Trophoblast cell (in vitro differentiated cells and primary cell): ENCODE measurements at regions not wholly inside any gene's neighbourhood (a gene's known extent, or its start where the extent isn't known, plus 50 kb on each side); places are given as distances from the start of the nearest gene placed in this dataset.
"Not testable (repeated sequence)": the region's sequence is repeated elsewhere in the genome, so short reads cannot be mapped to it uniquely, and the experiment has no call there.

Experiments
- DNase-seq, 2 donors: peaks; one replicate each; pipeline ENCODE4 v3.0.0-alpha.2; 2016
- H2AFZ ChIP-seq: 2 replicates; pipeline ENCODE4 v1.6.1; 2013; ENCODE audit warnings: low read length, moderate library complexity, mild to moderate bottlenecking; ENCODE audit not compliant: insufficient read depth, poor library complexity
- H2AK5ac ChIP-seq: 2 replicates; pipeline ENCODE4 v1.6.1; 2013; ENCODE audit warnings: mild to moderate bottlenecking, low read length
- H2BK120ac ChIP-seq: 2 replicates; pipeline ENCODE4 v1.6.1; 2013; ENCODE audit warnings: low read length, mild to moderate bottlenecking, moderate library complexity; ENCODE audit not compliant: insufficient read depth, poor library complexity
- H2BK12ac ChIP-seq: 2 replicates; pipeline ENCODE4 v1.6.1; 2013; ENCODE audit warnings: mild to moderate bottlenecking, low read length, moderate library complexity
- H2BK5ac ChIP-seq: 2 replicates; pipeline ENCODE4 v1.6.1; 2013; ENCODE audit warnings: low read length, low read depth, moderate library complexity, mild to moderate bottlenecking; ENCODE audit not compliant: poor library complexity
- H3K14ac ChIP-seq: 2 replicates; pipeline ENCODE4 v1.6.1; 2013; ENCODE audit warnings: mild to moderate bottlenecking, low read length
- H3K18ac ChIP-seq: 2 replicates; pipeline ENCODE4 v1.6.1; 2013; ENCODE audit warnings: mild to moderate bottlenecking, low read length
- H3K23ac ChIP-seq: 2 replicates; pipeline ENCODE4 v1.6.1; 2013; ENCODE audit warnings: low read length
- H3K27ac ChIP-seq: 2 replicates; pipeline ENCODE4 v1.5.1; 2013; ENCODE audit warnings: low read depth, mild to moderate bottlenecking, inconsistent platforms, low read length, moderate library complexity
- H3K27me3 ChIP-seq: 2 replicates; pipeline ENCODE4 v1.6.1; 2013; ENCODE audit warnings: inconsistent platforms, mild to moderate bottlenecking, low read length, moderate library complexity; ENCODE audit not compliant: insufficient read depth
- H3K36me3 ChIP-seq, 2 experiments: 1 replicate in 1 of 2; 2 replicates in 1 of 2; pipeline ENCODE4 v1.6.1; 2013; ENCODE audit warnings: low read length in 2 of 2, mild to moderate bottlenecking in 2 of 2, moderate library complexity in 1 of 2; ENCODE audit not compliant: insufficient read depth in 2 of 2, control insufficient read depth in 1 of 2
- H3K4ac ChIP-seq: 2 replicates; pipeline ENCODE4 v1.6.1; 2013; ENCODE audit warnings: low read depth, mild to moderate bottlenecking, low read length, moderate library complexity
- H3K4me1 ChIP-seq, 2 experiments: 1 replicate in 1 of 2; 2 replicates in 1 of 2; pipeline ENCODE4 v1.6.1; 2013; ENCODE audit warnings: low read length in 2 of 2, mild to moderate bottlenecking in 2 of 2, moderate library complexity in 1 of 2; ENCODE audit not compliant: insufficient read depth in 2 of 2, control insufficient read depth in 1 of 2
- H3K4me2 ChIP-seq: 2 replicates; pipeline ENCODE4 v1.6.1; 2013; ENCODE audit warnings: inconsistent platforms, mild to moderate bottlenecking, low read length, moderate library complexity
- H3K4me3 ChIP-seq: 2 replicates; pipeline ENCODE4 v1.5.1; 2013; ENCODE audit warnings: mild to moderate bottlenecking, low read depth, low read length, inconsistent platforms
- H3K79me1 ChIP-seq: one replicate; pipeline ENCODE4 v1.6.1; 2013; ENCODE audit warnings: low read length
- H3K79me2 ChIP-seq: 2 replicates; pipeline ENCODE4 v1.6.1; 2013; ENCODE audit warnings: low read length, mild to moderate bottlenecking; ENCODE audit not compliant: control insufficient read depth, insufficient read depth, poor library complexity
- H3K9ac ChIP-seq: 2 replicates; pipeline ENCODE4 v1.6.1; 2013; ENCODE audit warnings: mild to moderate bottlenecking, low read length
- H3K9me3 ChIP-seq: 2 replicates; pipeline ENCODE4 v1.6.1; 2013; ENCODE audit warnings: low read depth, mild to moderate bottlenecking, control low read depth, inconsistent platforms, low read length; ENCODE audit not compliant: insufficient read depth
- H4K12ac ChIP-seq: 2 replicates; pipeline ENCODE4 v1.6.1; 2013; ENCODE audit warnings: low read depth, mild to moderate bottlenecking, low read length, moderate library complexity
- H4K8ac ChIP-seq: 2 replicates; pipeline ENCODE4 v1.6.1; 2013; ENCODE audit warnings: low read depth, mild to moderate bottlenecking, low read length, moderate library complexity
- H4K91ac ChIP-seq: one replicate; pipeline ENCODE4 v1.6.1; 2013; ENCODE audit warnings: low read depth, mild to moderate bottlenecking, low read length, moderate library complexity
- WGBS: extraction: QIAGEN DNeasy Blood & Tissue Kit; methylation state at CpG from one replicate; pipeline ENCODE4 v1.1.7; 2013; ENCODE audit warnings: missing lambda C conversion rate; ENCODE audit not compliant: insufficient read length, insufficient coverage; ENCODE audit errors: extremely low coverage; 5-methylcytosine and 5-hydroxymethylcytosine counted together

GRCh38 chr5:155586808-155587207 is 573.3 kb downstream of the KIF4B start:
- H3K23ac ChIP-seq, H2BK12ac ChIP-seq, H3K18ac ChIP-seq, H3K4me2 ChIP-seq, H3K14ac ChIP-seq, H2BK120ac ChIP-seq, H3K9ac ChIP-seq, H3K79me2 ChIP-seq, H3K79me1 ChIP-seq, H2AK5ac ChIP-seq, H3K4ac ChIP-seq, H4K8ac ChIP-seq, H3K27ac ChIP-seq, DNase-seq, H2BK5ac ChIP-seq, H3K4me3 ChIP-seq, H4K12ac ChIP-seq, H3K4me1 ChIP-seq, H3K9me3 ChIP-seq, H4K91ac ChIP-seq, H2AFZ ChIP-seq, H3K36me3 ChIP-seq, H3K27me3 ChIP-seq: not testable (repeated sequence)
- no CpG with 5 or more reads among the region's 21 CpGs for WGBS

- no peak overlapping the region for H3K14ac ChIP-seq
- no peaks in the 10 kb centered on the region for H3K79me2 ChIP-seq
- H4K91ac ChIP-seq = no peak overlapping the region
- H2AK5ac ChIP-seq = no peak overlapping the region
- no peaks in the 10 kb centered on the region for H3K36me3 ChIP-seq
- H2BK5ac ChIP-seq = no peak overlapping the region
- no peak overlapping the region for H3K4me3 ChIP-seq
- no peak overlapping the region for H3K9ac ChIP-seq
- no peak for DNase-seq
- no peak overlapping the region for H2BK12ac ChIP-seq
- H2AFZ ChIP-seq = no peak overlapping the region
- H4K8ac ChIP-seq = no peak overlapping the region
- no peak overlapping the region for H3K27ac ChIP-seq
- H3K79me1 ChIP-seq = no peaks in the 10 kb centered on the region
- H2BK120ac ChIP-seq = no peak overlapping the region
- no peaks in the 10 kb centered on the region for H3K27me3 ChIP-seq
- H3K18ac ChIP-seq = no peak overlapping the region
- H3K23ac ChIP-seq = no peak overlapping the region
- WGBS = no CpG with 5 or more reads among the region's 1 CpG
- H3K9me3 ChIP-seq = no peaks in the 10 kb centered on the region
- H4K12ac ChIP-seq = no peak overlapping the region
- no peak overlapping the region for H3K4ac ChIP-seq
- H3K4me1 ChIP-seq = no peaks in the 10 kb centered on the region
- no peak overlapping the region for H3K4me2 ChIP-seq
Observed at GRCh38 chr5:155587458-155587857, 573.9 kb downstream of the KIF4B start.

DNA sequence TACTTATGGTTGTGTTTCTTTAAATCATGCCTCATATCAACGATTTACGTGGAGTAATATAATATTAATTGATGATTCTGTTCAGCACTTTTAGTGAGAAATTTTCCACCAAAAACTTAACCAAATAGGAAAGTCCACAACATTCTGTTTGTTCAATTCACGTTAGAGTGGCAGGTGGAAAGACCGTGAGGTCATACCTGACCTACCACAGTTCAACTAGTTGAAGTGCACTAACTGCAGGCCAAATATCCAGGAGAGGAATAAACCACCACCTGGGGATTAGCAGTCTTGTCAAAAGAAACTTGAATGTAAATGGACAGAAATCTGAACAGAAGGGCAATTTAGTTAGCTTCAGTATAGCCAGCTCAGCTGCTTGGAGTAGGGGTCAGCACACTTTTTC is 577.7 kb downstream of the KIF4B start:
- H3K4ac ChIP-seq = no peak overlapping the region
- H3K9me3 ChIP-seq = no peaks in the 10 kb centered on the region
- no peaks in the 10 kb centered on the region for H3K27me3 ChIP-seq
- H3K4me3 ChIP-seq = no peak overlapping the region
- H3K9ac ChIP-seq = no peak overlapping the region
- no peak overlapping the region for H3K14ac ChIP-seq
- H3K18ac ChIP-seq = no peak overlapping the region
- no peak overlapping the region for H2BK12ac ChIP-seq
- no peaks in the 10 kb centered on the region for H3K4me1 ChIP-seq
- H3K4me2 ChIP-seq = no peak overlapping the region
- no peak overlapping the region for H3K27ac ChIP-seq
- no peak overlapping the region for H2AK5ac ChIP-seq
- H3K79me1 ChIP-seq = no peaks in the 10 kb centered on the region
- WGBS = no CpG with 5 or more reads among the region's 4 CpGs
- no peaks in the 10 kb centered on the region for H3K36me3 ChIP-seq
- H4K91ac ChIP-seq = no peak overlapping the region
- no peaks in the 10 kb centered on the region for H3K79me2 ChIP-seq
- H2BK120ac ChIP-seq = no peak overlapping the region
- H2AFZ ChIP-seq = no peak overlapping the region
- no peak overlapping the region for H3K23ac ChIP-seq
- H4K8ac ChIP-seq = no peak overlapping the region
- H2BK5ac ChIP-seq = no peak overlapping the region
- H4K12ac ChIP-seq = no peak overlapping the region
- DNase-seq = no peak

DNA sequence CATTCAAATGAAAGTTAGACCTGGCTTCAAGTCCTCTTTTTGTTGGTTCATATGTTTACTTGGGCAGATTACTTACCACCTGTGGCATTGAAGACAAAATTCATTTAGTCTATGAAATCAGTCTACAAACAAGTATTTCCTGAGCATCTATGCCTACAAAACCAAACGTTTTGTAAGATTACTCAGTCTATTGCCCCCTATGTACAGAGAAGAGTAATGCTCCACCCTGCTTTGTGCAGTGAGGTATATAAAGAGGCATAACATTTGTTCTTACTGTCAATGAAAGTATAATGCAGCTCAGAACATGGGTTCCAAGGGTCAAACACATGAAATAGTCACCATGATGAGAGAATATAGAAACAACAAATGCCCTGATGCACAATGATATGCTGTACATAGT is 580.7 kb downstream of the KIF4B start:
- Histone ChIP-seq H3K23ac (no peak overlapping the region), H3K18ac (no peak overlapping the region), H2AFZ (no peak overlapping the region), H3K36me3 (no peaks in the 10 kb centered on the region), H2BK5ac (no peak overlapping the region), H2BK120ac (no peak overlapping the region), H3K4me3 (no peak overlapping the region), H3K4me1 (no peaks in the 10 kb centered on the region), H3K79me1 (no peaks in the 10 kb centered on the region), H3K27me3 (no peaks in the 10 kb centered on the region), H4K12ac (no peak overlapping the region), H3K4ac (no peak overlapping the region), H3K4me2 (no peak overlapping the region), H3K27ac (no peak overlapping the region), H4K91ac (no peak overlapping the region), H2AK5ac (no peak overlapping the region), H4K8ac (no peak overlapping the region), H3K14ac (no peak overlapping the region), H3K9ac (no peak overlapping the region), H3K79me2 (no peaks in the 10 kb centered on the region), H3K9me3 (no peaks in the 10 kb centered on the region), H2BK12ac (no peak overlapping the region)
- no CpG with 5 or more reads among the region's 1 CpG for WGBS
- no peak for DNase-seq
